T-helper 9 cell (primary cell): ENCODE measurements at regions not wholly inside any gene's neighbourhood (a gene's known extent, or its start where the extent isn't known, plus 50 kb on each side); places are given as distances from the start of the nearest gene placed in this dataset.
"Not testable (repeated sequence)": the region's sequence is repeated elsewhere in the genome, so short reads cannot be mapped to it uniquely, and the experiment has no call there.

ENCODE experiments used
- DNase-seq: peaks from one replicate; pipeline ENCODE4 v3.0.0-alpha.2; 2020

DNA sequence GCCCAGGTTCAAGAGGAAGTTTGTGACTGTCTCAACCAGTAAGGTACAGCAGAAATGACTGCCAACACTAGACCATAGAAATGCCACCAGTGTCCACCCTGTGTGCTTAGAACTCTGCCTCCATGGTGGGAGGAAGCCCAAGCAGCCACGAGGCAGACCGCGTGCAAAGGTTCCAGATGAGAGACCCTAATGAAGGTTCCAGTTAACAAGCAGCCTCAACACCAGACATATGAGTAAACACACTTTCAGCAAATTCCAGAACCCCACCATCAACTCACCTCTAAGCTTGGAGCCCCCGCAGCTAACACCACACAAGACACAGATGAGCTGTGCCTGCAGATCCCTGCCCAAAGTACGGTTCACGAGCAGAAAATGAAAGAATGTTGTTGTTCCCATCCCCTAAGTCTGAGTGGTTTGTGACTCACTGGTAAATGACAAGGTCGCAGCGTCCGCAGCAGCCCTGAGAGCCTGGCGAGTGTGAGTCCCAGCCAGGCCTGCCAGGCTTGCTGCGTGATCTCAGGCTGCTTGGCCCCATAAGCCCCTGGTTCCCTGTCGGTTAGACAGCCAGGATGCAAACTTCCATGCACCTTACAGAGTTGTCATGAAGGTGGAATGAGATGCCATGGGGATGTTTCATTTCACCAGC lies 193.7 kb downstream of the C16orf95 start:
- no peak for DNase-seq

DNA sequence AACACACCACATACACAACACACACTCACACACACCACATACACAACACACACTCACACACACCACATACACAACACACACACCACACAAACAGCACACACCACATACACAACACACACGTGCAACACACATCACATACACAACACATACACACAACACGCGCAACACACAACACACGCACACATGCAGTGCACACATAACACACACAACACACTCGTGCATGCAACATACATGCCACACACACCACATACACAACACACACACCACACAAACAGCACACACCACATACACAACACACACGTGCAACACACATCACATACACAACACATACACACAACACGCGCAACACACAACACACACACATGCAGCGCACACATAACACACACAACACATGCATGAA lies 192.8 kb downstream of the C16orf95 start:
- DNase-seq = not testable (repeated sequence)

DNA sequence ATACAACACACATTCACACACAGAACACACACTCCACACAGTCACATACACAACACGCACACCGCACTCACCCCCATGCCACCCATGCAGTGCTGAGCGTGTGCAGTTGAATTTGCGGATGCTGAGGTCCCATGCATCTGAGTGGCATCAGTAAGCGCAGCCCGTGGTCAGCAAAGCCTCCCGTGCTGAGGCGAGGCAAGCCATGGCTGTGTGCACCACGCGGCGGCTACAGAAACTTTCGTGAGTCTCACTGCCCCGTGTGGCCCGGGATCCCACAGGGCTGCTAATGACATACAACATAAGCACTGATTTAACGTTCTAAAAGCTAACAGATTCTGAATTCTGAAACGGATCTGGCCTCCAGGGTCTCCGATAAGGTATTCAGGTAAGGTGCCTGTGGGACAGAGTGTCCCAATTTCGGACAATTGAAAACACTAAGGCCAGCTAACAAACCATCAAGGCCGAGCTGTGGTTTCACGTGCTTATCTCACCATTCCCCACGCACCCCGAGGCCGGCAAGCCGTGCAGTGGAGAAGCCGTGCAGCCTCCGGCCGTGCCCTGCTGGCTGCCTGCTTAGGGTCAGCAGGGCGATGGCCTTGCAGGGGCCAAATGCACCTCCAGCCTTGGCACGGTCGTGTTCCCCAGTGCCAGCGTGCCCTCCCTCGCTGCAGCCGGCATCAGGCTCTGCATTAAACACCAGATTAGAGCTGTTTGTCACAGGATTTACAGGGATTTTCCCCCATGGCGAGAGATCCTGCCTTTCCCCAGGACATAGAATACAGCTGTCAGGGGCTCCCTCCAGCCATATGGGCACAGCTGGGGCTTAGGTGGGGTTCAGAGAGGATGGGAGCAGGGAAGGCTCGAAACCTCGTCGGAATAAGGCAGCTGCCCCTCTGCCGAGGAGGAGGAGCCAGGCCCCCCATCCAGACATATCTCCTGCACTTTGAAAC lies 191.7 kb downstream of the C16orf95 start:
- DNase-seq = no peak

DNA sequence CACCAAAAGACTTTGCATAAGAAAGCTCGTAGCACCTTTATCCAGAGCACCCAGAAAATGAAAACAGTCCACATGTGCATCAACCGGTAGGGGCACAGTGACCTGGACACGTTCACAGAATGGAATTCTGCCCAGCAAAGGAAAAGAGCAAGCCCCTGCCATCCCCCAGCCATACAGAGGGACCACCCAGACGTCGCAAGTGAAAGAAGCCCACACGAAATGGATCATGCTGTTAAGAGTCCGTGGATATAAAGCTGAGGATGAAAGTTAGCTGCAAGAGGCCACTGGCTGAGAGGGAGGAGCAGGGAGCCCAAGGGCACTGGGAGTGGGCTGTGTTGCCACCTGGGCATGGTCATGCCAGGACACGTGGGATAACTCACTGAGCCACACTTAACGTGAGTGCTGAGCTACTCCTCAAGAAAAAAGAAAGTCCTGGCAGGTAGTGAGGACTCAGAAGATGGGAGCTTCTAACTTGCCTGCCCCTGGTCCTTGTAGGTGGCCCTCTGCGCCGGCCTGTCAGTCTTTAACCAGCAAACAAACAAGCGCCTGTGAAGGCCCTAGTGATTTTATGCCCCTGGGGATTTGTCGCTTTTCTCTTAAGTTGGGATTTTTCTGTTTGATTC lies 190.7 kb downstream of the C16orf95 start:
- DNase-seq = no peak

DNA sequence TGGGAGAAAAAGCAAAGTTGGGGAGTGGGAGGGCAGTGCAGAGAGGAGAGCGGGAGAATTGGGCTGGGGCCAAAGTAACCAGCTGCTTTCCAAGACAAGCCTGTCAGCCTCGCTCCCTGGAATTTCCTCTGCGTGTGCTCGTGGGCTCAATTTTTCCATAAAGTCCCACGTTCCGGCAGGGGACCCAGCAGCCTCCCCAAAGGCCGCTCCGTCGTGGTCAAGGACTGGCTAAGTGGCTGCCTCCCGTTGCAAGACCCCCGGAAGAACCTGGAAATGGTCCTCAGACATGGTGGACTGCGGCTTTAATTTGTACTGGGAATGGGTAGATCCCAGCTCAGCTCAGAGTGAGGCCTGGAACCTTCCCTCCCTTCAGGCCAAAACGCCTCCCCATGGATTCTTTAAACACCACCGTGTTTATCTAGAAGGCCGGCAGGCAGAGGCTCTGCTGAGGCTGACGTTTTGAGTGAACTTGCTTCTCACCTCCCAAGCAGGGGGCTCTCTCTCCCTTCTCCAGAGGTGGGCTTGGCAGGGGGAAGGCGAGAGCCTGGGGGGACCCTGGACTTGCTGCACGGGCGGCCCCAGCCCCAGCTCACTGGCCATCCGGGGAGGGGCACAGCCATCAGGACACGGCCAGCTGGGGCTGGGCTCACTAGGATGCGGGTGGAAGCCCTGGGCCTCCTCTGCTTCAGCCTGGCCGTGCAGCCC lies 190.0 kb downstream of the C16orf95 start:
- no peak for DNase-seq

DNA sequence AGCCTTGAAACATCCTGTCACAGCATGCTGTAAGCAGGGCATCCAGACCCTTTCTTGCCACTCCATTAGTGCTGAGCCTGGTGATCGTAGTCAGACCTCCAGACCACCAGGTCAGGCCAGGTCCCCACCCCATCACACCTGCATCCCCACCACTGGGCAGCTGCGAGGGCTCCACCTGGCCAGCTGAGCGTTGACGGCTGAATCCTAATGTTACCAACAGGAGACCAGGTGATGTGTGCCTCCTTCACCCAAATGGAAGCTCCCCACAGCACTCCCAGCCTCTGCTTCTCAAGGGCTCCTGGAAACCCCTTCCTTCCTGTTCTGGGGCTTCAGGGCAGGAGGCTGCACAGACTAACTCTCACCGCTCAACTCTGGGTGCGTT lies 189.4 kb downstream of the C16orf95 start:
- no peak for DNase-seq

DNA sequence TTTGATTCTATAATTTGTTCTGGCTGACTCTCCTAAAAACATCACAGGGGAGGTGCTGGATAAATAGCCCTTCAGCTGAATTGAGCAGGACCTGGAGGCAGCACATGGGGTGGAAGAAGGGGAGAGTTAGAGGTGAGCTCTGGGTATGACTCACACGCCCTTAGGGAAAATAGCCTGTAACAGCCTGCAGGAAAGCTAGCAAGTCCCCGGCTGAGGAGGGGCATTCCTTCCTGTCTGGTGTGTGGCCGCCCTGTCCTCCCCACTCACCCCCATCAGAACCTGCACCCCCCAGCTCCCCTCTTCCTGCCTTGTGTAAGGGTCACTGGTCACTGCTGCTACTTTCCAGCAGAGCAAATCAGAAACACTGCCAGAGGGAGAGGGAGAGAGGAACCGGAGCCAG lies 187.4 kb downstream of the C16orf95 start:
- no peak for DNase-seq

DNA sequence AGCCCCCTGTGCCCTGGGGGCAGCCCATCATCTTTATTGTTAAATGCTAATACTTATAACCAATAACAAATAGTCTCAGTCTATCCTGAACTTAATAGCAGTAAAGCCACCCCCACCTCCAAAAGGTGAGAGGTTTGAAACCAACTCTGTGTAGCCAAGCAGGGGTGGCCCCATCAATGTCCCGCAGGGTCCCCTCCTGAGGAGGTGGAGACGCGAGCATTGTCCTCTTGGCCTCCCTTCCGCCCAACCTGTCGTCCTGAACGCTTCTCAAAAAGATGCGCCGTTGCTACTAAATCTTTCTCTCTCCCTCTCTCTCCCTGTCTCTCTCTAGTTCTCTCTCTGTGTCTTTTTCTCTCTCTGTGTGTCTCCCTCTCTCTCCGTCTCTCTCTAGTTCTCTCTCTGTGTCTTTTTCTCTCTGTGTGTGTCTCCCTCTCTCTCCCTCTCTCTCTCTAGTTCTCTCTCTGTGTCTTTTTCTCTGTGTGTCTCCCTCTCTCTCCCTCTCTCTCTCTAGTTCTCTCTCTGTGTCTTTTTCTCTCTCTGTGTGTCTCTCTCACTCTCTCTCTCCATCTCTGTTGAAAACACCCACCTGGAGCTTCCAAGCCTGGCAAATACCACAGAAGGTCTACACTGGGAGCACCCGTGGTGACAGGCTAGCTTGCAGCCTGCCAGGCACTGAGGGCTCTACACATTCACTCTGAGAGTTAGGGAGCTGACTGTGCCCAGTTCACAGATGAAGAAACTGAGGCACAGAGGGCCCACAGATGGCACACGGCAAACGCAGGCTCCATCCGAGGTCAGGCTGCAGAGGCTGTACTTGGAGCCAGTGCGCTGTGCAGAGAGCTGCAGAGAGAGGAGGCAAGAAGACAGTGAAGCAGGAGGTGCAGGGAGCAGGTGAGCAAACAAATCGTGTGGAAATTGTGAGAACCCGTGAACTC lies 185.9 kb downstream of the C16orf95 start:
- DNase-seq = no peak

DNA sequence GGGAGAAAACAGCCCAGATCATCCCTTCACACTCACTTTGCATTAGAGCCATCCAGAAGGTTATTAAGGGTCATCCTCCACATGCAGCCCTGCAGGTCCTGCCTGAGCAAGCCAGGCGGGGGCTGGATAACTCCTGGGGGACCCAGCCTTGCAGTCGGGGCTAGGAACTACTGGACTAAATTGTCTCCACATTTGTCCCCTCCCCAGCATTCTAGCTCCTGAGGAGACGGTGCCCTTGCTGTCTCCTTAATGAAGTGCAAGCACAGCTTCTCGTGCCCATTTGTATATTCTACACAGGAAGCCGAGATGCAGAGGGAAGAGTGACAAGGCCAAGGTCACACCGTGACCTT lies 185.2 kb downstream of the C16orf95 start:
- DNase-seq = no peak

DNA sequence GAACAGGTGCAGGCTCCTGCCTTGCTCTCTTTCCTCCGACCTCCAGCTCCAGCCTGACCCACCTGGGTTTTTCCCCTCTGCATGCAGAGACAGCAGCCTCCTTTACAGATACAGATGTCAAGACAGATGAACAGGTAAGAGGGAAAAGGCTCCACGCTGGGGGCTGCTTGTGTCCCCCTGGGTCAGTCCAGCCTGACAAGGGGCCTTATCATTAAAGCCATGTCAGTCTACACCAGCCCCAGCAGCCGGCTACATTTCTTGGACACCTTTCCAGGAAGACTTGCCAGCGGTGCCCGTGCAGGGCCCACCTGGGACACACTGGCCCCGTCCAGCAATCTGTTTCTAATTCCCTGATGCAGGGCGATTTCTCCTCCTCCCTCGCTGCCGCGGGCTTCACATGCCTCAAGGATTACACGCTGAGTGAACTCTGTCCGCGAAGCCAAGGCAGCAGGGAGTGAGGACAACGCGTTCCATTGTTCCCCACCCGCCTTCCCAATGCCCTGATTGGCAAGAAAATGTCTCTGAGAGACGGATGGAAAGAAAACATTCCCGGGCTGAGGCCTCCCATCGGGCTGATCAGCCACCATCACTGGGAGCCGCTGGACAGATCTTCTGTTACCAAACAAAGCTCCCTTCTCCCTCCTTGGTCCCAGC lies 184.7 kb downstream of the C16orf95 start:
- no peak for DNase-seq

DNA sequence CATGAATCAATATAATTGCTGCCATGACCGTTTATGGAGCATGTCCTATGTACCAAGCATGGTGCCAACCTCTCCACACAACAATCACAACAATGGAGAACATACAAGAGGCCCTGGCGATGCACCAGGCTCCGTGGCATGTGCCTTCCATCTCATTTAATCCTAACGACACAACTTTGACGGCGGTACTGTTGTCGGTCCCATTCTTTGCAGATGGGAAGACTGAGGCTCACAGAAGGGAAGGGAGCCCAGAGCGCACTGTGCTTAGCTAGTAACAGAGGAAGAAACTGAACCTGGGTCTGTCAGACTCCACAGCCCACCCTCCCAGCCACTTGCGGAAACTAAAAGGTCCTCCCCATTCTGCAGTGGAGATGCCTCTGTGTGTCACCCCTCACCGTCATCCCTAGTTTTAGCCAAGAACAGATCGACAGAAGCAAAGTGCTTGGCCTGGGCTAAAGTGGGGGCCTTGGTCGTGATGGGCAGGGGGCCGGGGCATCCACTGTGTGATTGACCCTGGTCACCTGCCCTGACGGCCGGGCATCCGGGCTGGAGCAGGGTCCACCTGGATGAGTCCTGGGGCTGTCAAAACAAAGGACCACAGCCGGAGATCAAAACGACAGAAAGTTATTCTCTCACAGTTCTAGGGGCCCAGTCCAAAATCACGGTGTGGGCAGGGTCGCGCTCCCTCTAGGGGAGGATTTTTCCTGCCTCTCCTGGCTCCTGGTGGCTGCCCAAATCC lies 183.9 kb downstream of the C16orf95 start:
- no peak for DNase-seq

DNA sequence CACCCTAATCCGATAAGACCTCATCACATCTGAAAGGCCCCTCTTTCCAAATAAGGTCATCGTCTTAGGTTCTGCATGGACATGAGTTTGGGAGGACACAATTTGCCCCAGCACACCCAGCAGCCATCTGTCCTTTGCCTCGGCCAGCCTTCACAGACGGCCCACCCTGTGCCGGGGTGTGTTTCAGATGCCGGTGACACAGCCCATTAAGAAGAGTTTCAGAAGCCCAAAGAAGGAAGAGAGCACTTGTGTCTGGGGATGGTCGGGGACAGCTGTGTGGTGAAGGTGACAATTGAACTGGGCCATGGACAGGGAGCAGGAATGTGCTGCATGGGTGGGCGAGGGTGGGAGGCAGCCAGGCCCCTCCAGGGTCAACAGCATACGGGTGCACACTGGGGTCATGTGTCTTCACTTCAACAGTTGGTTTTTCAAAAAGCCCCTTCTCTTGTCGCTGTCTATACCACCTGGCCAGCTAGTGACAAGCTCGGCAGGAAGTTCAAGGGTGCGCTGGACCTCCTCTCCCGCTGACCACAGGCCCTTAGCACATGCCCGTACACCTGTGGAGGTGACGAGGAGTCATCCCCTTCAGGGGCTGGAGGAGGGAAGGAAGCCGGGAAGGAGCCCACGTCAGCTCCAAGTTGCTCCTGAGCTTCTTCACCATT lies 183.1 kb downstream of the C16orf95 start:
- DNase-seq = no peak

DNA sequence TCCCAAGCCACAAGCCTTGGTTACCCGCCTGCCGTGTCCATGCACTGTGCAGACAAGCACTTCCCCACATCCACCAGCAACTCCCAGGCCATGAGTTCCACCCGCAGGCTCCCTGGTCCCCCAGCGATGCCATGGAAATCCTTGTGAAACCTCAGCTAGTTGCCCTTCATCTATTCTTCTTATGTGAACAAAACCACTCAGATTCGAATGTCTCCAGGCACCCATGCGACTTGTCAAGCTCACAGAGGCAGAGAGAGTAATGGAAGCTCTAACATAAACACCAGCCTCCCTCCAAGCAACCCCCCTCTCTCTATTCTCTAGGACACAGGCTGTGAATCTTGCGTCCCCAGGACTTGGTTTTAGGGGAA lies 182.6 kb downstream of the C16orf95 start:
- DNase-seq = no peak

DNA sequence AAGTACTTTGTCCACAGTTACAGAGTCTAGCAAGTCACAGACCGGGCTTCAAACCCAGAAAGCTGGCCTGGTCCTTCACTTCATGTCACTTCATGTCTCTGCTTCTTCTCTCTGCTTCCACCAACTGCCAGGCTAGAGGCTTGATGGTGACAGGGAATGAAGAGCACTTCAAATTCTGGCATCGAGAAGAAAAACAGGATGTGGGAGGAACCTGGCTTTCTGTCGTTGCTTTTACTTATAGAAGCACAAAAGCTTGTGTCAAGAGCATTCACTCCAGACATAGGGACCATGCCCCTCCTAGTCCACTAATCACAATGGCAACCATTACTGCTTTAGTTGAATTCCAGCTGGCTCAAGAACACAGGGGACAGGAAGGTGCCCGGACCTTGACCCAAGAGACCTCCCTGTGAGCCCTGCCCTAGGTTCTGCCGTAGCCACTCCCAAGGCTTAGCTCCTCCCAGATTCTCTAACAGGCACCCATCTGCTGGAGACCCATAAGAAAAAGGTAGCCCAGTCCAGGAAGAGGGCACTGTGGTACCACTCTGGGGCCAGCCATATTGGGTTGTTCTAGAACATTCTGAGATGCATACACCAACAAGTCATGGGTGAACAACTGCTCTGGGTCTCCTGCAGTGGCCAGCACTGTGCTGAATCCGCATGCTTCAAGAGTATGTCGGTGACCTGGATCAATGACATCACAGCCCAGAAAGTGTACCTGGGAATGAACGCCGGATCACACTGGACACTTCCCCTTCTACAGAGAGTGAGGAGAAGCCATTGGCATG lies 181.8 kb downstream of the C16orf95 start:
- DNase-seq = no peak

DNA sequence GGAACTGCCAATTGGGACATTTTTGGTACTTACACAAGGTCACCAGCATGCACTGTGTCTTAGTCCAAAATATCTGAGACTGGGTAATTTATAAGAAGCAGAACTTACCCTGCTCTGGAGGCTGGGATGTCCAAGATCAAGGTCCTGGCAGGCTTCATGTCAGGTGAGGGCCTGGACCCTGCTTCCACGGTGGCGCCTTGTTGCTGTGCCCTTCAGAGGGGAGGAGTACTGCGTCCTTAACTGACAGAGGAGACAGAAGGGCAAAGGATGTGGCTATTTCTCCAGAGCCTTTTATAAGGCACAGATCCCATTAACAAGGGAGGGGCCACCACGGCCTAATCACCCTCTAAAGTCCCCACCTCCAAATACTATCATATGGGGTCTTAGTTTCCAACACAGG lies 178.9 kb downstream of the C16orf95 start:
- no peak for DNase-seq

DNA sequence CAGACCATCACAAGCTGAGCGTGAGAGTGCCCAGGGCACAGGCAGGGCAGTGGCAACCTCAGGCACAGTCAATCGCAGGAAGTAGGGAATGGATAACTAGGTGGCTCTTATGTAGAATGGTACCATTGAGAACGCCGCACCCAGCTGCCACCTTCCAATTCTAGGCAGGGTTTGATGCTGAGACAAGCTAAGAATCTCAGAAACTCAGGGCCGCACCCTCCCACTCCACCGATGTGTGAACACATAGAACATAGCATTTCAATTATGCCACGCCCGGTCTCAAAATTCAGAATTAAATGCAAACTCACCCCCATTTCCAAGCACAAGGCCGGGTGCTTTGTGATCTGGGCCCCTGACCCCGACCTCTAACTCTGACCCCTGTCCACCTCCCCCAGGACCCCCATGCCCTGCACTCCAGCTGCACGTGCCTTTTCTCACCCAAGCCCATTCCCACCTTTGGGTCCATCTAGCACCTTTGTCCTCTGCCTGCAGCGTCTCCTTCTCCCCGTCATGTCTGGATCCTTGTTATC lies 178.4 kb downstream of the C16orf95 start:
- DNase-seq = no peak

DNA sequence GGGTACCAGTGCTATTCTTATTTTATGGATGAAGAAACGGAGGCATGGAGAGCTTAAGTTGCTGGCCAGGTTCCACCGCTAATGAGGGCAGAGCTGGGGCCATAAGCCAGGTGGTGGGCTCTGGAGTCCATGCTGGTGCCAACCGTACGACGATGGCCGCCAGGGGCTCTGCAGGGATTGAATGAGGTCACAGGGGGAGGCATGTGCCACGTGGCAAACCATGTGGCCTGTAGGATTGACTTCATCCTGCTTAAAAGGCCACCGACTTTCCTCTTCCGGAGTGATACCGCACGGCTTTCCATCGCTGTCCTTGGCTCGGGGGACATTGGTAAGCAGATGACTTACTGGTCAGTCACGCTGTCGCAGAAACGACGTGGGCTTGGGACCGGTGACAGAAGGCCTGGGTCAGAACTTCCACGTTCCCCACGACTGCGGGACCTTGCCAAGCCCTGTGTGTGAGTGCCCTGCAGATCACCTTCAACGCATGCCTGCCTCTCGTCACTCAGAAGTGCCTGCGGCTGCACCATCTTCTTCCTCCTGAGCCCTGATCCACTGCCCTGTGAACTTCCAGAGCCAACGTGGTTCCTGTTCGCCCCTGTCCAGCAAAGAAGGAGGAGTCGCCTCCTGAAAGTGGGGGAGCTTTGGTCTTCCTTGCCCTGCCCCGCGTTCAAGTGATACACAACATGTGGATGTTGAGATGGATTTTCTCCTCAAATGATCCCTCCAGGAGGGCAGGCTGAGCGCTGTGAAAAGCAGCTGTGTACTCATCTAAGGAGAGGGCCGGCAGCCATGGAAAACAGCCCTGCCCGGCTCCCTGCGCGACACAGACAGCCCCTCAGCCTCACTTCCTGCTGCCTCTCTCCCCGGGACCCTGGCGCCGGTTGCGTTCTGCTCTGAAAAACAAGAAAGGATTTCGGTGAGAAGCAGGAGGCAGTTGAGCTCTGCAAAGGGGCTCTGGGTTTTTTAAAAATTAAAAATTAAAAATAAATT lies 176.7 kb downstream of the C16orf95 start:
- no peak for DNase-seq

DNA sequence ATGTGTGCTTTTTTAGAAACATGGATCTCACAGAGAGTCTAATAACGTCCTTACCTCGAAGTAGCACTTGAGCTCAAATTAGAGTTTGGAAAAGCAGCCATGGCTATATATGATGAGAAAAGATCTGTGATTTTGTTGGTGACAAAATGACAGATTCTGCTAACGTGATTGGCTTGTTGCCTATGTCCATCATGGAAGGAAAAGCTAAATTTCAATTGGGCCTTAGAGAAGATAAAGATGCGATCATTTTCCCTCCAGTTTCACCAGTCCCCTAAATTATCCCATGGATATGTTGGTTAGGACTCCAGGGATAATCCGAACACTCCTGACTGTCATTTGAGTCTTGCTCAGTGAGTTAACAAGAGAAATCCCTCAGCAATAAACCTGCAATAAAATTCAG lies 175.8 kb downstream of the C16orf95 start:
- no peak for DNase-seq
